Lower leg skin (tissue), 4 donors: ENCODE measurements at regions not wholly inside any gene's neighbourhood (a gene's known extent, or its start where the extent isn't known, plus 50 kb on each side); places are given as distances from the start of the nearest gene placed in this dataset.

Source experiments
- DNase-seq, 2 donors: peaks; one replicate each; pipeline ENCODE4 v3.0.0-alpha.2; 2019; ENCODE audit warnings: low spot score in 2 of 2
- H3K4me3 ChIP-seq: fragments of 200-600 bp; sonication (generic); 2 replicates; pipeline ENCODE4 v1.5.1; 2017; ENCODE audit warnings: mild to moderate bottlenecking, low read depth; ENCODE audit not compliant: poor library complexity, severe bottlenecking
- CTCF ChIP-seq, 3 donors: fragments of 450-650 bp; IDR thresholded peaks; one replicate each; pipeline ENCODE4 v1.5.1; 2016; ENCODE audit warnings: antibody characterized with exemption in 3 of 3, mild to moderate bottlenecking in 3 of 3, moderate library complexity in 2 of 3
- POLR2A ChIP-seq, 2 donors: fragments of 450-650 bp; IDR thresholded peaks; one replicate each; pipeline ENCODE4 v1.6.1; 2016 to 2017; ENCODE audit warnings: antibody characterized with exemption in 2 of 2, mild to moderate bottlenecking in 1 of 2, moderate library complexity in 1 of 2
- WGBS, 2 donors: methylation state at CpG; one replicate each; pipeline ENCODE4 v1.1.5; 2018; 5-methylcytosine and 5-hydroxymethylcytosine counted together
- intact Hi-C: fragments of 100-400 bp; cut with DNase I; formaldehyde crosslinking; loops from one replicate; pipeline ENCODE4 v1.15.0; 2023; ENCODE audit warnings: low total_unique reads

- H3K4me3 ChIP-seq: no peak overlapping the region
- DNase-seq: no peak
- intact Hi-C loops: no loop called here
- TF ChIP-seq CTCF (IDR thresholded peaks at IDR 0.05): no peak
- no peak for TF ChIP-seq POLR2A (IDR thresholded peaks at IDR 0.05)
These were observed 129.1 kb upstream of the IVNS1ABP start for GRCh38 chr1:185446131-185446530.

GRCh38 chr1:185445594-185445993 is 128.6 kb upstream of the IVNS1ABP start:
- 84 to 85% methylated on average over 2 of the region's 2 CpGs for WGBS, 2 donors
- DNase-seq: no peak
- no peak overlapping the region for H3K4me3 ChIP-seq
- no peak for TF ChIP-seq CTCF (IDR thresholded peaks at IDR 0.05)
- TF ChIP-seq POLR2A (IDR thresholded peaks at IDR 0.05): no peak
- intact Hi-C loops: no loop called here

GRCh38 chr1:185444676-185445075 is 127.6 kb upstream of the IVNS1ABP start:
- TF ChIP-seq CTCF (IDR thresholded peaks at IDR 0.05) (no peak), POLR2A (IDR thresholded peaks at IDR 0.05) (no peak)
- DNase-seq: no peak
- intact Hi-C loops: no loop called here
- WGBS, 2 donors: 88 to 92% methylated on average over 8 of the region's 8 CpGs
- H3K4me3 ChIP-seq: no peak overlapping the region

GRCh38 chr1:185442050-185442449 is 125.0 kb upstream of the IVNS1ABP start:
- intact Hi-C loops: no loop called here
- TF ChIP-seq POLR2A (IDR thresholded peaks at IDR 0.05) (no peak), CTCF (IDR thresholded peaks at IDR 0.05) (no peak)
- no peak overlapping the region for H3K4me3 ChIP-seq
- DNase-seq: no peak
- WGBS, 2 donors: 80 to 84% methylated on average over 2 of the region's 2 CpGs

GRCh38 chr1:185441605-185442004 is 124.6 kb upstream of the IVNS1ABP start:
- 21 to 27% methylated on average over 3 of the region's 3 CpGs for WGBS, 2 donors
- intact Hi-C loops: no loop called here
- TF ChIP-seq CTCF (IDR thresholded peaks at IDR 0.05) (no peak), POLR2A (IDR thresholded peaks at IDR 0.05) (no peak)
- no peak for DNase-seq
- H3K4me3 ChIP-seq: no peak overlapping the region

- DNase-seq: no peak
- no peak overlapping the region for H3K4me3 ChIP-seq
- intact Hi-C loops: no loop called here
- TF ChIP-seq CTCF (IDR thresholded peaks at IDR 0.05) (no peak), POLR2A (IDR thresholded peaks at IDR 0.05) (no peak)
These were observed 123.8 kb upstream of the IVNS1ABP start for GRCh38 chr1:185440877-185441276.
